Fibroblast of the conjunctiva (primary cell): ENCODE measurements at regions not wholly inside any gene's neighbourhood (a gene's known extent, or its start where the extent isn't known, plus 50 kb on each side); places are given as distances from the start of the nearest gene placed in this dataset.
"Not testable (repeated sequence)": the region's sequence is repeated elsewhere in the genome, so short reads cannot be mapped to it uniquely, and the experiment has no call there.

Experiments used
- DNase-seq: peaks from one replicate; pipeline ENCODE4 v3.0.0-alpha.2; 2010; ENCODE audit warnings: low read depth

DNA sequence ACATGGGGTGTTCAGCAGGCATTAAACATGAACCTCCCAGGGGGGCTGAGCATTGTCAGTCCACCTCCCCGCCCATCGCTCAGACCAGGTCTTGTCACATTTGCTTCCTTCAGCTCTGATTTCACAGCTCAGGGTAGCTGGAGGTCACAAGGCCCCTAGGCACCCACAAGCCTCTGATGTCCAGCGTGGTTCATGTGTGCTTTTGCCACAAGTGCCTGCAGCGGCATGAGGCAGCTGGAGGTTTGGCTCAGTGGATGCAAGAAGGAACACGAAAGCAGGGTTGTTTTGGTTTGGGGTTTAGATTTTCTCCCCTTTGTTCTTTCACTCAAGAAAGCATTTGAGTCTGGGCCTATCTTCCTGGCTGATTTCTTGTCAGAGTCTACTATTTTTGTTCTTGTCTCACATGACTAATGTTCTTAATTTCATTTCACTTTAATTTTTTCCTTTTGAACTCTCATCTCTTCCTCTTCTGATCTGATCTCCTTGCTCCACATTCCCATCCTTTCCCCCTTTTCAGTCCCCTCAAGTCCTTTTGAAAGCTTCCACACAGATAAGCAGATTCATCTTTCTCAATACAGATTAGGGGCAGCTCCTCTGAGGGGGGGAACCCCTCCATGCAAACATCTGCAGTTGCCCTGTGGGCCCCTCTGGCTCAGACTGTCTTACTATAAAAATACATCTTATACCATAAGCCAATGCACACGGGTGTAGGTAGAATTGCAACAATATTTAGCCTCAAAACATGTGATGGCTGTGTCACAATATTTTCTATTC is 68.1 kb upstream of the CEP85L start:
- DNase-seq, result no peak

DNA sequence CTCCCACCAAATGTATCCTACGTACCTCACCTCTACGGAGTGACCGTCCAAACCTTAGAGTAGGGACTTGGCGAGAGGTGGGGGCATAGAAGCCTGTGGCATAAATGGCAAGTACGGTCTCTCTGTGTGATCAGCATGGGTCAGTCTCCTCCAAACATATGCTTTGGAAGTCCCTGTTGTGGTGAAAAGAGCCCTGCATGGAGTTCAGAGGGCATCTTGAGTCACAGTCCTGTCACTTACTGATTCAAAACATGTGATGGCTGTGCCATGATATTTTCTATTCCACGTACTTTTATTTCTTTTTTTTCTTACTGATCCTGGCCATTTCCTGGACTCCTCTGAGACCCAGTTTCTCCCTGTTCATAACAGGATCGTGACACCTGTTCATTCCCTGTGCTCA is 67.5 kb upstream of the CEP85L start:
- no peak for DNase-seq

DNA sequence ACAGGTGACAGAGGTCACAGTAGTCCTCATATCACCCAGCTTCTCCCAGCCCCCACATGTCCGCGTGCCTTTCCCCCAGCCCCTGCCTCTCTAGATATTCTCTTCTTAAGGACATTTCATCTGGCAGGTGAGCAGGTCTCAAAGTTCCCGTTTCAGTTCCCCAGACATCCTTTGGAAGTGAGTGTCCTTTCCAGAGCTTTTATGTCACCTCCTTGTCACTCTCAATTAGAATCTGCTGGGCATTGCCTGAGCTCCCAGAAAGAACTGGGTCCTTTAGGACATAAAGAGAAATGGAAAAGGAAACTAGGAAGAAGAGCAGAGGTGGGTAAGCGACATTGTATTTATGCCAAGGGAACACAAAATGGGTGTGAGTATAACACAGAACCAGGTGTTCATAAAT is 66.9 kb upstream of the CEP85L start:
- DNase-seq, result no peak

DNA sequence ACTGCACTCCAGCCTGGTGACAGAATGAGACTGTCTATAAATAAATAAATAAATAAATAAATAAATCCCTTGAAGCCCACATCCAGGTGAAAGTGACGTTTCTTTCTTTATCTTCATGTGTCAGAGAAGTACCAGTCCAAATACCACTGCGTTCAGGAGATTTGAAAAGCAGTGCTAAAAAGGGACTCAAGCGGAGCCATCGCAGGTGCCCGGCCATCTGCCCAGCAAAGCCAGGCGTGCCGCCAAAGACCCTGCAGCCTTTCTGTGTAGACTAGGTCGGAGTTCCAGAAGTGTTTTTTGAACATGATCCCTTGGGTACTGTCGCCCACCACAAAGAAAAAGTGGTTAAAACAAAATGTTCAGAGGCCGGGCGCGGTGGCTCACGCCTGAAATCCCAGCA is 65.7 kb upstream of the CEP85L start:
- DNase-seq, result no peak

DNA sequence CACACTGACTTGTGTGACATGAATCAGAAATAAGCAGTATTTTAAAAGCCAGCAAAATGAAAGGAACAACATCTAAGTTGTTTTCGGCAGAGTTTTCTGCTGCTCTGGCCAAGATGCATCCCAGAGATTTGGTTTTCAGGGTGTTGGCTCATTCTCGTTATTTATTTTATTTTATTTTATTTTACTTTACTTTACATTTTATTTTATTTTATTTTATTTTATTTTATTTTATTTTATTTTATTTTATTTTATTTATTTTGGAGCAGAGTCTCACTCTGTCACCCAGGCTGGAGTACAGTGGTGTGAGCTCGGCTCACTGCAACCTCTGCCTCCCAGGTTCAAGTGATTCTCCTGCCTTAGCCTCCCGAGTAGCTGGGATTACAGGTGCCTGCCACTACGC is 64.5 kb upstream of the CEP85L start:
- not testable (repeated sequence) for DNase-seq

DNA sequence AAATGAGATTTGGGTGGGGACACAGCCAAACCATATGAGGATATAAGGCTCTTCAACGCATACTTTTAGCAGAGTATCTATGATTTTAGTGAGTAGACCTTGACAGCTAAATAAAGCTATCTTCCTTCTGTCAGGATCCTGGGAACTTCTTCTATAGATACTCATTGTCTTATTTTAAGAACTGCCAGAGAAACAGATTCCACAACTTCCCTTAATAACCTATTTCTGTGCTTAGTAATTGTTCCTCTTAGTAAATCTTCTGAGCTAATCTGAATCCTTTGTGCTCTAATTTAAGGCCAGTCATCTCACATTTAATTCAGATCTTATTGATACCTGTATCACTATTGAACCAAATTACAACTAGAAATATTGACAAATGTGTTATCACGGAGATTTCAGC is 64.0 kb upstream of the CEP85L start:
- no peak for DNase-seq

DNA sequence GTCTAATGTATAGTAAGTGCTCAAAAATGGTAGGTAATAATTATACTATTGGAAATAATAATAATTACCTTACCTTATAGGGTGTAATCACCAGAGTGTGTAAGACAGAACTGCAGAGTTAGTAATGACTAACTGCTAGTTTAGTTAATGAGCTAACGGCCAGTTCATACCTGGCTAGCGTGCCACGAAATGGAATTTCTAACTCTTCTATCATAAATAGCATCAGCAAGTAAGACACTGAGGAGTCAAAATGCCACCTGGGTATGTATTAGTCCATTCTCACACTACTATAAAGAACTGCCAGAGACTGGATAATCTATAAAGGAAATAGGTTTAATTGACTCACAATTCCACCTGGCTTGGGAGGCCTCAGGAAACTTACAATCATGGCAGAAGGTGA is 63.4 kb upstream of the CEP85L start:
- DNase-seq, result no peak

DNA sequence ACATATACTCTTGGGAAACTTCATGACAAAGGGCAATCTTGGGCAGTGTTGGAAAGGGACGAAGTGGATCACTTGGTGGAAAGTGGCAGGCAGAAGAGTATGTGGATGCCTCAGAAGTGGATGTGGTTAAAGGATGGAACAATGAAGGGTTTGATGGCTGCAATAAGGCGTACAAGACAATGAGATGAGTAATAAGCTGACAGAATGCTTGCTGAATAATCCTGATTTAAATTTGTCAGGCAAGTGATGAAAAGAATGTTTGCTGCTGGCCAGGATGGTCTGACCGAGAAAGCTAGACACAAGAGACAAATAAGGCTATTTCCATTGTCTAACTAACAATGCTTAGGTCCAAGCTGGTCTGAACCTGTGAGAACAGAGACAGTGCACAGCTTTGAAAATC is 61.6 kb upstream of the CEP85L start:
- no peak for DNase-seq

DNA sequence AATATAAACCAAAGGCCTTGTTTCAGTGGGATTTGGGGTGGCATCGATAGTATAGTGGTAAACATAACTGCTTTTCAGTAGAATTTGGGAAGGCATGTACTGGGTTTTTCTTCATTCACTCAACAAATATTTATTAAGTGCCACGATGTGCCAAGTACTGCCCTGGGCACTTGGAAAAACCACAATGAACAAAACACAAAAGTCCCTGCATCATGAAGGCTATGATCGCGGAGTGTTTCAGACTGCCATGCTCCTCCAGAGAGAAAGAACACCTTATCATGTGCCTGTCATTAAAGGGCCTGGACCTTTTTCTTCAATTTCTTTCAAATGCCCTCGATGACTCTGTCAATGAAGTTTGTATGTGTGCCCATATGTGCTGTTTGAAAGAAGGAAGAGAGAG is 59.2 kb upstream of the CEP85L start:
- DNase-seq, result no peak

DNA sequence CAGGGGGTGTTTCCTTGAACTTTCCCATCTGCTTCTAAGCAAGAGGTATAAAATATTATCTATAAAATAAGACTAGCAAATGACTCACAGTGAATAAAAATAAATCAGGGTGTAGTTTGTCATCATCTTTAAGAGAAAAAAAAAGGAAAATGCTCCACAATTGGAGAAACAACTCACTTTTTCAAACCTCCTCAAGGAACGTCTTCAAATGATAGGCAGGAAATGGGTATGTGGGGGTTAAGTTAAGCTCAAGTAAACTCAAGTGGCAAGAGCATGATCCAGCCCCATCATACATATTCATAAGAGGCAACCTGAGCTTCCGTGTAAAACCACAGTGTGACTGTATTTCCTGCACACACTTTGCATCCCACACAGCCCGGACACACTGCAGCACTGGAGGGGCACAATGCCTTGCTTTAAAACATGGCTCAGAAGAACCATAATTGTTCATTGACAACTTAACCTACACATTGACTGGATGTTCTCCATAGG is 58.5 kb upstream of the CEP85L start:
- no peak for DNase-seq

DNA sequence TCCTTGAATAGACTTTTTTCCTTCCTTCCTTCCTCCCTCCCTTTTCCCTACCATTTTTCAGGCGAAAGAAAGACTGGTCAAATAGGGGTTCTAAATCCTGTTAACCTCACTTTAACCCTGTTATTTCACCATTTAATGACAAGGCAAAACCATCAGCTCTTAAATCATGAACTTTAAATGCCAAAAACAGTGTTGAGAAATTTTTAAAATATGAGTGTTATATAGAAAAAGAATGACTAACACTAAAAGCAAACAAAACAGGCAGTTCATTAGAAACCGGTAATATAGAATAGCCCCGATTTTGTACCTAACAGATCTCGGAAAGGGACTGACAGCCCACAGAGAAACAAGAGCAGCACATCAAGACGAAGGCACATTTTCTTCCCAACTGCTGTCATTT is 57.4 kb upstream of the CEP85L start:
- peak; percentile 23 for DNase-seq

DNA sequence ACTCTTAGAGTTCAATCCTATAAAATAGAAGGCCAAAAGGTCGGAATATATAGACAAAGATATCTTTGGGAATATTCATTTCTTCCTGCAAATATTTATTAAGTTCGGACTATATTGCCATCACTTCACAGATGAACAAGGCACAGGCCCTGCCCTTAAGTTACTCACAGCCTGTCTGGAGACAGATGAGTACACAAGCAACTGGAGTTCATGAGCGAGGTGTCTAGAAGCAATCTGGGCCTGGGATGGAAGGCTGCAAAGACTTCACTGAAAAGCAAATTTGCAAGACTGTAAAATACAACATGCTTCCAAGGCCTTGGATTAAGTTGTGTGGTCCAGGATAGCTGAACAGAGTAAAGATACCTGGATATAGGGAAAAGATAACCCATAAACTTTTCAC is 56.7 kb upstream of the CEP85L start:
- no peak for DNase-seq

DNA sequence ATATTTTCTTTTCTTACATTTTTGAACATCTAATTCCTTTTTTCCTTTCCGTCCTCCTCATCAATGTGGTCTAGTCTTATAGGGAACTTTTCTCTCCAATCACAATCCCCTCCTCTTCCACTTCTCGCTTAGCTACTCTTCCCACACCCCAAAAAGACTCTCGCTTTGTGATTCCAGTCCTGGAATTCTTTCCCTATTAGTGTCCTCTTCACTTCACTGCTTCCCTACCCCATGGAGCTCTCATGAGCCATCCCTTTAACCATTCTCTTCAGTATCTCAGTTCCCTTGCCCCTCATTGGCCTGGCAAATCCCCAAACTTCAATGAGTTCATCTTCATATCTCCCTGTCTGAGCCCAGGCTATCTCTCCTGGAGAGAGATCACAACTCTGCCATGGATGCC is 55.3 kb upstream of the CEP85L start:
- DNase-seq, result no peak

DNA sequence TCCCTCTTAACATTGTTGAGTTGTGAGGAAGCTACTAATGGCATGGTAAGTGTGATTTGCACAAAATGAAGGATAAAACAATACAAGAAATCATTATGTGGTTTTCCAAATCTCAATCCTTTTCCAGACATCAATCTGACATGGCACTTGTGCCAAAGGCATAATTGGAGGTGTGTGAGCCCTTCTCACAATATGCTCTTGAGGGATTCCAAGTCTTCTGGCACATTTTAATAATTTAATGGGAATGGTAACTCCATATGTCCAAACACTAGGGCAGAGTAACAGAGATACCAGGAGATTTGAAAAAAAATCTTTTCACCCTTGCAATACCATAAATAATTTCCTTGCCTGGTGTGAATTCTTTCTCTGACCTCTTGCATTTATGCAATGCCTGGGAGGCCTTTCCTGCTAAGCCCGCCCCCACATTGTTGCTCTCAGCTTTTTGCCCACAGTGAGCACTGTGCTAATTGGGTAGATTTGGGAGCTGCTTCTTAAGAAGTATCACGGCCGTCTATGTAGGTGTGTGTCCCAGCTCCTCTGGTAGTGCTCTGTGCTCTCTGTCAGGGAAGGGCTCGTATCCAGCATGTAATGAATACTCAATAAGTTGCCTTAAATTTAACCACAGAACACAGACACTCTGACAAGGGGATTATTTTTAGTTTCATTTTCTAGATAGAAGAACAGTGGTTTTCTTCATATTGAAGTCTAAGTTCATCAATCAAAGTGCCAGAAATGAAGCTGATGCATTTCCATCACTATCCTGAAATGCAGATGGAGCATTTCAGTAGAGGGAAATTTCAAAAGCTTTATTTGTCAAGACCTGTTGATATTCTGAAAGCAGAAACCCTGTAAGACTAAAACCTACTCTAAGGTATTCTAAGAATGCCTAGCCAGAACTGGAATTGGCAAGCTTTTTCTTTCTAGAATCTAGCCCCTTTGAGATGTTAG is 54.4 kb upstream of the CEP85L start:
- no peak for DNase-seq

DNA sequence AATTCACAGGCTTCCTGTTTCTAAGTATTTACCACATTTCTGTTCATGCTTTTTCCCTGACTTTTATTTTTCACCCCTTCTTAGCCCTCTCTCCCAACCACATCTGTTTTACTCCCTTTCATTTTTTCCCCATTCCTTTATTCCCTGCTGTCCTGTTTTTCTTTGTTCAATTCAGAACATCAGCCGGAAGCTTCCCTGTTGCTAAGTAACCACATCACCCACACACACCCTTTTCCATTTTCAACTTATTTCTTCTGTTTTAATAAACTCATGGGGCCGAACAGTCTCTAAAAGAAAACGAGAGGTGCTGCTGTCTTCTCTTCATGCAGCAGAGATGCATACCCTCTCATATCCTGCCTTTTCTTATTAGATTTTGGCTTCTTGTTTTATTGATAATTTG is 53.5 kb upstream of the CEP85L start:
- no peak for DNase-seq

DNA sequence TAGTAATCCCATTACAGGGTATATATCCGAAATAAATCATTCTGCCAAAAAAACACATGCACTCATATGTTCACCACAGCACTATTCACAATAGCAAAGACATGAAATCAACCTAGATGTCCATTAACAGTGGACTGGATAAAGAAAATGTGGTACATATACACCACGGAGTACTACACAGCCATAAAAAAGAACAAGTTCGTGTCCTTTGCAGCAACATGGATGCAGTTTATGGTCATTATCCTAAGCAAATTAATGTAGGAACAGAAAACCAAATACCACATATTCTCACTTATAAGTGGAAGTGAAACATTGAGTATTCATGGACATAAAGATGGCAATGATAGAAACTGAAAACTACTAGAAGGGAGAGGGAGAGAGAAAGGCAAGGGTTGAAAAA is 49.9 kb upstream of the CEP85L start:
- DNase-seq, result not testable (repeated sequence)
